ENCODE measurements at regions not wholly inside any gene's neighbourhood (a gene's known extent, or its start where the extent isn't known, plus 50 kb on each side); places are given as distances from the start of the nearest gene placed in this dataset.

GRCh38 chr21:19935467-19935866 is 1062.7 kb upstream of the NCAM2 start:
- Histone ChIP-seq H4K20me1 (replicated peaks; ENCODE audit: control insufficient read depth, insufficient read depth, low read length) (no peaks in the 10 kb centered on the region), H3K4me3 (no peak overlapping the region), H2AFZ (ENCODE audit: low read depth, low read length) (no peak overlapping the region), H3K27ac (ENCODE audit: extremely low read depth, low read depth, low read length) (no peak overlapping the region), H3K9ac (ENCODE audit: insufficient read depth in 1 of 2, low read depth in 2 of 2, low read length in 2 of 2) (no peak overlapping the region), H3K79me2 (ENCODE audit: control insufficient read depth, insufficient read depth, low read length) (no peaks in the 10 kb centered on the region), H3K4me1 (replicated peaks in 1 of 2; ENCODE audit: control insufficient read depth in 2 of 2, insufficient read depth in 2 of 2, low read length in 2 of 2) (no peaks in the 10 kb centered on the region), H3K36me3 (ENCODE audit: control insufficient read depth, insufficient read depth, low read length) (no peaks in the 10 kb centered on the region), H3K9me1 (ENCODE audit: control insufficient read depth, insufficient read depth, low read length) (no peaks in the 10 kb centered on the region), H3K27me3 (ENCODE audit: control insufficient read depth in 2 of 2, insufficient read depth in 2 of 2, low read length in 2 of 2) (no peaks in the 10 kb centered on the region), H3K9me3 (replicated peaks; ENCODE audit: control insufficient read depth, insufficient read depth, low read depth, low read length) (no peaks in the 10 kb centered on the region), H3K4me2 (ENCODE audit: insufficient read depth, low read length) (no peak overlapping the region)
- DNase-seq (ENCODE audit: extremely low read depth in 1 of 4, low spot score in 3 of 4) (no peak), ATAC-seq (no peak), FAIRE-seq (no peak)
- in situ Hi-C loops (cut with MboI) (no loop called here), intact Hi-C loops (cut with micrococcal nuclease) (no loop called here)
- CTCF ChIA-PET (ENCODE audit: low intra/inter-chr PET ratio), result no interaction called here
- BruUV-seq (replicated peaks), result no TSS peak
- POLR2A ChIA-PET, result no interaction called here
- 10% methylated on average over 6 of the region's 6 CpGs for WGBS (ENCODE audit: insufficient coverage, low coverage, missing lambda C conversion rate)
- TF ChIP-seq CSDE1 (IDR thresholded peaks at IDR 0.05) (no peak), HNRNPL (IDR thresholded peaks at IDR 0.05; ENCODE audit: low read depth, low read length) (no peak), SPI1 (IDR thresholded peaks at IDR 0.05; ENCODE audit: borderline replicate concordance, low read depth, low read length) (no peak), SMAD2 (IDR thresholded peaks at IDR 0.05; ENCODE audit: low read depth, low read length) (no peak), ZBTB49 (CRISPR knock-in tag; IDR thresholded peaks at IDR 0.05; ENCODE audit: borderline replicate concordance) (no peak), CAMTA2 (CRISPR knock-in tag; conservative IDR thresholded peaks at IDR 0.05) (no peak)

All from K562 (cell line).